Muscle layer of duodenum (tissue), 2 donors: ENCODE measurements at regions not wholly inside any gene's neighbourhood (a gene's known extent, or its start where the extent isn't known, plus 50 kb on each side); places are given as distances from the start of the nearest gene placed in this dataset.

Source experiments
- H3K27ac ChIP-seq: one replicate; pipeline ENCODE4 v1.7.0; 2013; ENCODE audit warnings: mild to moderate bottlenecking, low read length
- H3K27me3 ChIP-seq: one replicate; pipeline ENCODE4 v1.7.0; 2013; ENCODE audit warnings: low read depth, mild to moderate bottlenecking, control low read depth, low read length
- H3K36me3 ChIP-seq, 2 donors: one replicate each; pipeline ENCODE4 v1.7.0; 2013; ENCODE audit warnings: low read length in 2 of 2, control low read depth in 1 of 2, mild to moderate bottlenecking in 1 of 2; ENCODE audit not compliant: insufficient read depth in 2 of 2, control insufficient read depth in 1 of 2
- H3K4me1 ChIP-seq, 2 donors: one replicate each; pipeline ENCODE4 v1.7.0; 2013; ENCODE audit warnings: low read length in 2 of 2, mild to moderate bottlenecking in 2 of 2, control low read depth in 1 of 2, moderate library complexity in 1 of 2; ENCODE audit not compliant: insufficient read depth in 2 of 2, control insufficient read depth in 1 of 2
- H3K4me3 ChIP-seq, 2 donors: one replicate each; pipeline ENCODE4 v1.7.0; 2013; ENCODE audit warnings: low read length in 2 of 2, low read depth in 1 of 2, mild to moderate bottlenecking in 1 of 2
- H3K9me3 ChIP-seq, 2 donors: one replicate each; pipeline ENCODE4 v1.7.0; 2013; ENCODE audit warnings: low read length in 2 of 2, control low read depth in 1 of 2, mild to moderate bottlenecking in 1 of 2; ENCODE audit not compliant: control insufficient read depth in 1 of 2
- donor health status: healthy.

GRCh38 chr12:65632131-65632855, 192.0 kb upstream of the HMGA2 start:
- H3K4me3 ChIP-seq, result no peak overlapping the region
- H3K27me3 ChIP-seq, result no peaks in the 10 kb centered on the region
- no peak overlapping the region for H3K27ac ChIP-seq
- H3K4me1 ChIP-seq, result peaks cover 0 to 4% of the 10 kb centered on the region in 2 donors
- no peaks in the 10 kb centered on the region for H3K9me3 ChIP-seq
- peaks cover 0 to 6% of the 10 kb centered on the region in 2 donors for H3K36me3 ChIP-seq

- H3K4me1 ChIP-seq, result peaks cover 0 to 4% of the 10 kb centered on the region in 2 donors
- H3K27me3 ChIP-seq, result no peaks in the 10 kb centered on the region
- peaks cover 0 to 6% of the 10 kb centered on the region in 2 donors for H3K36me3 ChIP-seq
- H3K4me3 ChIP-seq, result no peak overlapping the region
- H3K9me3 ChIP-seq, result no peaks in the 10 kb centered on the region
- H3K27ac ChIP-seq, result no peak overlapping the region
Measured at GRCh38 chr12:65634061-65634460, 190.2 kb upstream of the HMGA2 start.

GRCh38 chr12:65634626-65635331, 189.5 kb upstream of the HMGA2 start:
- H3K36me3 ChIP-seq, result peaks cover 0 to 6% of the 10 kb centered on the region in 2 donors
- peaks cover 0 to 4% of the 10 kb centered on the region in 2 donors for H3K4me1 ChIP-seq
- H3K27me3 ChIP-seq, result no peaks in the 10 kb centered on the region
- no peak overlapping the region for H3K4me3 ChIP-seq
- no peaks in the 10 kb centered on the region for H3K9me3 ChIP-seq
- no peak overlapping the region for H3K27ac ChIP-seq

GRCh38 chr12:65636436-65636835, 187.8 kb upstream of the HMGA2 start:
- no peak overlapping the region for H3K27ac ChIP-seq
- H3K27me3 ChIP-seq, result no peaks in the 10 kb centered on the region
- peaks cover 0 to 6% of the 10 kb centered on the region in 2 donors for H3K36me3 ChIP-seq
- no peaks in the 10 kb centered on the region for H3K9me3 ChIP-seq
- no peak overlapping the region for H3K4me3 ChIP-seq
- peaks cover 0 to 4% of the 10 kb centered on the region in 2 donors for H3K4me1 ChIP-seq

DNA sequence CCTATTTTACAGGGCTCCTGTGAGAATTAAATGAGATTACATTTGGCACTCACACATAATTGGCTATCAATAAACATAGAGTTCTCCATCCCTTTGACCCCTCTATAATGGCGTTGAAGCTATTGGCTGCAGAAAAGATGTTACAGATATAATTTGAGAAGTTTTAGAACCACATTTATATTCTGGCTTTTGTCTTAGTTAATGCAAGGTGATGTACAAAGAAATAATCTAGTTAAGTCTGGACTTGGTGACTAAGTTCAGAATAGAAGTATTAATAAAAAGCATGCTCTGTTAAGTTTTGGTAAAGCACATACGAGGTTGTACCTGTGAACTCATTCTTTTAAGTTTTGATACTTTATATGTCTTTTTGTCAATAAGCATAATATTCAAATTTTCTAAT, 187.1 kb upstream of the HMGA2 start:
- Histone ChIP-seq H3K4me1 (peaks cover 0 to 3% of the 10 kb centered on the region in 2 donors), H3K36me3 (peaks cover 0 to 3% of the 10 kb centered on the region in 2 donors), H3K27ac (no peak overlapping the region), H3K27me3 (no peaks in the 10 kb centered on the region), H3K9me3 (no peaks in the 10 kb centered on the region), H3K4me3 (no peak overlapping the region)

GRCh38 chr12:65637774-65638173, 186.5 kb upstream of the HMGA2 start:
- Histone ChIP-seq H3K27ac (no peak overlapping the region), H3K4me1 (no peaks in the 10 kb centered on the region), H3K9me3 (no peaks in the 10 kb centered on the region), H3K27me3 (no peaks in the 10 kb centered on the region), H3K36me3 (no peaks in the 10 kb centered on the region), H3K4me3 (no peak overlapping the region)

GRCh38 chr12:65638324-65638723, 186.0 kb upstream of the HMGA2 start:
- no peaks in the 10 kb centered on the region for H3K36me3 ChIP-seq
- H3K4me3 ChIP-seq, result no peak overlapping the region
- no peaks in the 10 kb centered on the region for H3K9me3 ChIP-seq
- no peaks in the 10 kb centered on the region for H3K4me1 ChIP-seq
- no peak overlapping the region for H3K27ac ChIP-seq
- H3K27me3 ChIP-seq, result no peaks in the 10 kb centered on the region

- Histone ChIP-seq H3K27ac (no peak overlapping the region), H3K36me3 (no peaks in the 10 kb centered on the region), H3K4me3 (no peak overlapping the region), H3K4me1 (no peaks in the 10 kb centered on the region), H3K9me3 (no peaks in the 10 kb centered on the region), H3K27me3 (no peaks in the 10 kb centered on the region)
Measured at GRCh38 chr12:65640489-65640901, 183.8 kb upstream of the HMGA2 start.

- H3K4me1 ChIP-seq, result no peaks in the 10 kb centered on the region
- H3K27ac ChIP-seq, result no peak overlapping the region
- no peak overlapping the region for H3K4me3 ChIP-seq
- H3K9me3 ChIP-seq, result no peaks in the 10 kb centered on the region
- no peaks in the 10 kb centered on the region for H3K36me3 ChIP-seq
- no peaks in the 10 kb centered on the region for H3K27me3 ChIP-seq
Measured at GRCh38 chr12:65642061-65642661, 182.1 kb upstream of the HMGA2 start.

- no peaks in the 10 kb centered on the region for H3K36me3 ChIP-seq
- H3K4me1 ChIP-seq, result no peaks in the 10 kb centered on the region
- no peaks in the 10 kb centered on the region for H3K27me3 ChIP-seq
- H3K9me3 ChIP-seq, result no peaks in the 10 kb centered on the region
- no peak overlapping the region for H3K4me3 ChIP-seq
- H3K27ac ChIP-seq, result no peak overlapping the region
Measured at GRCh38 chr12:65643171-65643570, 181.1 kb upstream of the HMGA2 start.

DNA sequence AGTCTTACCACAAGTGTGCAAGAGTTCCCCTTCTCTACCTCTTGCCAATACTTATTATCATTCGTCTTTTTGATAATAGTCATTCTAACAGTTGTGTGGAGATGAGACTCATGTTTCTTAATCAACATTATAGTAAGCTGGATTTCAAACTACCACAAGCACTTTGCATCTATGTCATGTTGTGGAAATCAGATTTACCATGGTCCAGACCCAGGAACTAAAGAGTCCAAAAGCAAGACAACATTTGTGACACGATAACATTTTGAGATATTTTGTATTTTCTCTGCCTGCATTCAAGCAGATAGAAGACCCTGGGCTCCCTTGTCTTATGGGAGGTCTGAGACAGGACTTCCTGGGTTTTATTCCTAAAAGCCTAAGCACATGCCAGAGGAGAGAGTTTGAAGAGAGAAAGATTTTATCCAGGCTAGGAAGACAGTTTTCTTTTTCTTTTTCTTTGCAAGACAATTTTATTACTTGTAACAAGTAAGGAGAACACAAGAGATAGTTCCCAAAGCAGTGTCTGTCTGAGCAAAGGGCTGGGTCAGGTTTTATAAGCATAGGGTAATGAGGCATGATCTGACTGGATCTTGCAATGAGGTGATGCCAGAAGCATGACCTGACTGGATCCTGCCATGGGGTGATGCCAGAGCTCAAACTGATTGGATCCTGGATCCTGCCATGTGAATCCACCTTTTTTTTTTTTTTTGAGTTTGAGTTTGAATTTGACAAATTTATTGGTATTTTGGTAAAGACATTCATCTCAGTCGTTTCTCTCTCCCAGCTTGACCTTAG, 180.5 kb upstream of the HMGA2 start:
- Histone ChIP-seq H3K4me3 (no peak overlapping the region), H3K36me3 (no peaks in the 10 kb centered on the region), H3K9me3 (no peaks in the 10 kb centered on the region), H3K27me3 (no peaks in the 10 kb centered on the region), H3K27ac (no peak overlapping the region), H3K4me1 (no peaks in the 10 kb centered on the region)
